ENCODE measurements at regions not wholly inside any gene's neighbourhood (a gene's known extent, or its start where the extent isn't known, plus 50 kb on each side); places are given as distances from the start of the nearest gene placed in this dataset.
"Not testable (repeated sequence)": the region's sequence is repeated elsewhere in the genome, so short reads cannot be mapped to it uniquely, and the experiment has no call there.

GRCh38 chr11:128152796-128153696 is 434.3 kb downstream of the ETS1 start:
- no peak for DNase-seq

GRCh38 chr11:128151780-128152179 is 435.6 kb downstream of the ETS1 start:
- DNase-seq = no peak

- no peak for DNase-seq
Observed at GRCh38 chr11:128151338-128151737, 436.0 kb downstream of the ETS1 start.

GRCh38 chr11:128148208-128148607 is 439.1 kb downstream of the ETS1 start:
- no peak for DNase-seq

GRCh38 chr11:128146926-128147605 is 440.3 kb downstream of the ETS1 start:
- no peak for DNase-seq

- DNase-seq = not testable (repeated sequence)
Observed at GRCh38 chr11:128140293-128140692, 447.1 kb downstream of the ETS1 start.

GRCh38 chr11:128135451-128135850 is 451.9 kb downstream of the ETS1 start:
- no peak for DNase-seq

GRCh38 chr11:128133501-128133900 is 453.9 kb downstream of the ETS1 start:
- no peak for DNase-seq

GRCh38 chr11:128130052-128130451 is 457.3 kb downstream of the ETS1 start:
- no peak for DNase-seq

GRCh38 chr11:128125723-128126122 is 461.6 kb downstream of the ETS1 start:
- no peak for DNase-seq

GRCh38 chr11:128116885-128117284 is 470.5 kb downstream of the ETS1 start:
- no peak for DNase-seq

- DNase-seq = no peak
Observed at GRCh38 chr11:128116447-128116846, 470.9 kb downstream of the ETS1 start.

- DNase-seq = no peak
Observed at GRCh38 chr11:128105950-128106349, 481.4 kb downstream of the ETS1 start.

GRCh38 chr11:128105511-128105910 is 481.8 kb downstream of the ETS1 start:
- DNase-seq = no peak

- no peak for DNase-seq
Observed at GRCh38 chr11:128103278-128103873, 484.0 kb downstream of the ETS1 start.

- no peak for DNase-seq
Observed at GRCh38 chr11:128098781-128099180, 488.6 kb downstream of the ETS1 start.

- no peak for DNase-seq
Observed at GRCh38 chr11:128095466-128095981, 491.8 kb downstream of the ETS1 start.

- DNase-seq = no peak
Observed at GRCh38 chr11:128093689-128094088, 493.7 kb downstream of the ETS1 start.

GRCh38 chr11:128089962-128090361 is 497.4 kb downstream of the ETS1 start:
- no peak for DNase-seq

- DNase-seq = no peak
Observed at GRCh38 chr11:128086794-128087193, 500.6 kb downstream of the ETS1 start.

GRCh38 chr11:128085276-128085675 is 502.1 kb downstream of the ETS1 start:
- DNase-seq = no peak

- no peak for DNase-seq
Observed at GRCh38 chr11:128082574-128082973, 504.8 kb downstream of the ETS1 start.

GRCh38 chr11:128069665-128070064 is 517.7 kb downstream of the ETS1 start:
- no peak for DNase-seq

GRCh38 chr11:128067780-128068179 is 519.6 kb downstream of the ETS1 start:
- no peak for DNase-seq
